ENCODE measurements at regions not wholly inside any gene's neighbourhood (a gene's known extent, or its start where the extent isn't known, plus 50 kb on each side); places are given as distances from the start of the nearest gene placed in this dataset.
A peak's percentile ranks its signal among the peaks of the same experiment; 100 is the strongest.

DNA sequence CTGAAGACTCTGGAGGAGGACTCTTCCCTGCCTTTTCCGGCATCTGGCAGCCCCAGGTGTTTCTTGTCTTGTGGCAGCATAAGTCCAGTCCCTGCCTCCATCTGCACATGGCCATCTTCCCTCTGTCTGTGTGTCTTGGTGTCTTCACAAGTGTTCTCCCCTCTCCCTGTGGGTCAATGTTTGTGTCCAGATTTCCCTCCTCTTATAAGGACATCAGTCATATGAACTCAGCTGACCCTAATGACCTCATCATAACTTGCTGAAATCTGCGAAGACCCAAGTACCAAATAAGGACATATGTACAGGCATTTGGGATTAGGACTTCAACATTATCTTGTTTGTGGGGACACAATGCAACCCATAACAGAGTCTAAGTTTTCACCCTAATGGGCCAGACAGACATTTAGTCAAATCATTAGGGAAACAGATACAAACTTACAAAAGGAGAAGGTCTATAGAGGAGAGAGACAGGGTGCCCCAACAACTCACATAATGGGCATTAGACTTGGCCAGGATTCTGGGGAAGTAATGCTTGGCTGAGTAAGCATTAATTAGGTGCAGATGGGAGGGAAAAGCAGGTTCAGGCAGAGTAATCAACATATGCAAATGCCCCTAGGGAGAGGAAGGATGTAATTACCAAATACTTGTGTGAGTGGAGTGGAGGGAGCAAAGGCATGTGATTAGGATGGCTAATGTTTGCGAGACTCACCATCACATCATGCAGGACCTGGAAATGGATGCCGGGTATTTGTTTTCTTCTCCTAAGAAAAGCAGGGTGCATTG lies 372.8 kb upstream of the TBL1XR1 start:
- H3K9ac ChIP-seq (ENCODE audit: low read depth, low read length, poor library complexity, severe bottlenecking) = no peak overlapping the region
- H3K79me2 ChIP-seq (ENCODE audit: insufficient read depth, low read length) = no peaks in the 10 kb centered on the region
- no peak for TF ChIP-seq EZH2phosphoT487 (IDR thresholded peaks at IDR 0.05; ENCODE audit: borderline replicate concordance)
- TF ChIP-seq, protein P1, sequence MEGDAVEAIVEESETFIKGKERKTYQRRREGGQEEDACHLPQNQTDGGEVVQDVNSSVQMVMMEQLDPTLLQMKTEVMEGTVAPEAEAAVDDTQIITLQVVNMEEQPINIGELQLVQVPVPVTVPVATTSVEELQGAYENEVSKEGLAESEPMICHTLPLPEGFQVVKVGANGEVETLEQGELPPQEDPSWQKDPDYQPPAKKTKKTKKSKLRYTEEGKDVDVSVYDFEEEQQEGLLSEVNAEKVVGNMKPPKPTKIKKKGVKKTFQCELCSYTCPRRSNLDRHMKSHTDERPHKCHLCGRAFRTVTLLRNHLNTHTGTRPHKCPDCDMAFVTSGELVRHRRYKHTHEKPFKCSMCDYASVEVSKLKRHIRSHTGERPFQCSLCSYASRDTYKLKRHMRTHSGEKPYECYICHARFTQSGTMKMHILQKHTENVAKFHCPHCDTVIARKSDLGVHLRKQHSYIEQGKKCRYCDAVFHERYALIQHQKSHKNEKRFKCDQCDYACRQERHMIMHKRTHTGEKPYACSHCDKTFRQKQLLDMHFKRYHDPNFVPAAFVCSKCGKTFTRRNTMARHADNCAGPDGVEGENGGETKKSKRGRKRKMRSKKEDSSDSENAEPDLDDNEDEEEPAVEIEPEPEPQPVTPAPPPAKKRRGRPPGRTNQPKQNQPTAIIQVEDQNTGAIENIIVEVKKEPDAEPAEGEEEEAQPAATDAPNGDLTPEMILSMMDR (conservative IDR thresholded peaks at IDR 0.05; ENCODE audit: low read length) = no peak
- no peak overlapping the region for H3K4me2 ChIP-seq (ENCODE audit: low read depth, low read length, poor library complexity, severe bottlenecking)
- H3K9me3 ChIP-seq (ENCODE audit: insufficient read depth, low read depth, low read length) = no peaks in the 10 kb centered on the region
- peaks cover 38% of the 10 kb centered on the region for H3K4me1 ChIP-seq (ENCODE audit: insufficient read depth, low read length, poor library complexity, severe bottlenecking)
- H3K9me2 ChIP-seq (replicated peaks; ENCODE audit: low read depth, low read length) = no peaks in the 10 kb centered on the region
- H3K27me3 ChIP-seq (ENCODE audit: insufficient read depth, low read length, poor library complexity, severe bottlenecking) = no peaks in the 10 kb centered on the region
- H2AFZ ChIP-seq (ENCODE audit: low read length) = no peak overlapping the region
- H3K4me3 ChIP-seq (ENCODE audit: low read length, poor library complexity, severe bottlenecking) = no peak overlapping the region
- H3F3A ChIP-seq (ENCODE audit: low read depth) = no peaks in the 10 kb centered on the region
- no peaks in the 10 kb centered on the region for H4K20me1 ChIP-seq (ENCODE audit: insufficient read depth, low read length, poor library complexity, severe bottlenecking)
- no peaks in the 10 kb centered on the region for H3K36me3 ChIP-seq (ENCODE audit: insufficient read depth, low read length)

DNA sequence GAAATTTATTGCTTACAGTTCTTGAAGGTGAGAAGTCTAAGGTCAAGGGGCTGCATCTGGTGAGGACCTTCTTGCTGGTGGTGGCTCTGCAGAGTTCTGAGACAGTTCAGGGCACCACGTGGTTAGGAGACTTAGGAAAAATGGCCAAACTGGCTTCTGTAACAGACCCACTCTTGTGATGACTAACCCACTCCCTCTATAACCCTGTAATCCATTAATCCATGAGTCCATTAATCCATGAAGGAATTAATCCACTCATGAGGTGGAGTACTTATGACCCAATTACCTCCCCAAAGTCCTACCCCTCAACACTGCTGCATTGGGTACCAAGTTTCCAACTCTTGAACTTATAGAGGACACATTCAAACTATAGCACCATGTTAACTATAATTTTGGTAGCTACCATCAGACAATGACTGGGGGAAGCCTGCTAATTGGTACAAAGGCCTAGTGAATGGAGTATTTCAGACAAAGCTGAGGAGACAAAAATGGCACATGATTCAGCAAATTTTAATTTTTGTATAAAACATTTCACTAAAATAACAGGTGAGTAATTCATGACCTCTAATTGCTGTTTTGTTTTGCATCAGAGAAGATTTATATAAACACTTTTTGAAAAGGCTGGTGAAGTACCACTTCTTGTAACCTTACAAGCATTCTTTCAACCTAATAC lies 374.1 kb upstream of the TBL1XR1 start:
- TF ChIP-seq, protein P1 (conservative IDR thresholded peaks at IDR 0.05; ENCODE audit: low read length) = no peak
- TF ChIP-seq EZH2phosphoT487 (IDR thresholded peaks at IDR 0.05; ENCODE audit: borderline replicate concordance) = no peak
- peaks cover 51% of the 10 kb centered on the region for H3K4me1 ChIP-seq (ENCODE audit: insufficient read depth, low read length, poor library complexity, severe bottlenecking)
- no peak overlapping the region for H3K4me3 ChIP-seq (ENCODE audit: low read length, poor library complexity, severe bottlenecking)
- H3K27me3 ChIP-seq (ENCODE audit: insufficient read depth, low read length, poor library complexity, severe bottlenecking) = no peaks in the 10 kb centered on the region
- no peaks in the 10 kb centered on the region for H3K9me2 ChIP-seq (replicated peaks; ENCODE audit: low read depth, low read length)
- no peaks in the 10 kb centered on the region for H4K20me1 ChIP-seq (ENCODE audit: insufficient read depth, low read length, poor library complexity, severe bottlenecking)
- H3K9ac ChIP-seq (ENCODE audit: low read depth, low read length, poor library complexity, severe bottlenecking) = peak overlapping the region; percentile 4
- H3K36me3 ChIP-seq (ENCODE audit: insufficient read depth, low read length) = no peaks in the 10 kb centered on the region
- no peak overlapping the region for H3K4me2 ChIP-seq (ENCODE audit: low read depth, low read length, poor library complexity, severe bottlenecking)
- no peaks in the 10 kb centered on the region for H3K9me3 ChIP-seq (ENCODE audit: insufficient read depth, low read depth, low read length)
- peak overlapping the region; percentile 24; the same call in 1 of the 2 replicates for H2AFZ ChIP-seq (ENCODE audit: low read length)
- H3K79me2 ChIP-seq (ENCODE audit: insufficient read depth, low read length) = no peaks in the 10 kb centered on the region
- H3F3A ChIP-seq (ENCODE audit: low read depth) = peaks cover under 1% of the 10 kb centered on the region; the same call in 1 of the 2 replicates

DNA sequence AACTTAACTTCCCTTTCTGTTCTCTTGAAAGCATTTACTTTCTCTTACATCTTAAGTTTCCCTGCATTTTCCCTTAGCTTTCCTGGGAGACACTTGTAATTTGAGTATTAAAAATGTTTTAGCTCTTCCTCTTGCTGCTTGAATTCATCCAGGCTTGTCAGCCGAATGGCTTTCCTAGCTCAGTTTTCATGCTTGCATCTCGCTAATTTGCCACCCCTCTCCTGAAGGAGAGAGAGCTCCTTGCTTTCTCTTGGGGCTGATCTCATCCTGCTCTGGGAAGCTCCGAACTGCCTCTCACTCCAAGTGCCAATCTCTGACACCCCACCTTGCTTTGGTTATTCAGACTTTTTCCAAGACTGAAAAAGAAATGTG lies 374.6 kb upstream of the TBL1XR1 start:
- Histone ChIP-seq H2AFZ (ENCODE audit: low read length) (peak overlapping the region; percentile 24; the same call in 1 of the 2 replicates), H3K4me3 (ENCODE audit: low read length, poor library complexity, severe bottlenecking) (no peak overlapping the region), H3F3A (ENCODE audit: low read depth) (peaks cover 6% of the 10 kb centered on the region; the same call in 1 of the 2 replicates), H3K9me3 (ENCODE audit: insufficient read depth, low read depth, low read length) (no peaks in the 10 kb centered on the region), H3K27me3 (ENCODE audit: insufficient read depth, low read length, poor library complexity, severe bottlenecking) (no peaks in the 10 kb centered on the region), H3K79me2 (ENCODE audit: insufficient read depth, low read length) (no peaks in the 10 kb centered on the region), H4K20me1 (ENCODE audit: insufficient read depth, low read length, poor library complexity, severe bottlenecking) (no peaks in the 10 kb centered on the region), H3K4me1 (ENCODE audit: insufficient read depth, low read length, poor library complexity, severe bottlenecking) (peaks cover 56% of the 10 kb centered on the region), H3K4me2 (ENCODE audit: low read depth, low read length, poor library complexity, severe bottlenecking) (no peak overlapping the region), H3K9ac (ENCODE audit: low read depth, low read length, poor library complexity, severe bottlenecking) (peak overlapping the region; percentile 4), H3K9me2 (replicated peaks; ENCODE audit: low read depth, low read length) (no peaks in the 10 kb centered on the region), H3K36me3 (ENCODE audit: insufficient read depth, low read length) (no peaks in the 10 kb centered on the region)
- no peak for TF ChIP-seq EZH2phosphoT487 (IDR thresholded peaks at IDR 0.05; ENCODE audit: borderline replicate concordance)
- TF ChIP-seq, protein P1 (conservative IDR thresholded peaks at IDR 0.05; ENCODE audit: low read length) = no peak

Measured in Loucy (cell line).